CD1c-positive myeloid dendritic cell (primary cell): ENCODE measurements at regions not wholly inside any gene's neighbourhood (a gene's known extent, or its start where the extent isn't known, plus 50 kb on each side); places are given as distances from the start of the nearest gene placed in this dataset.

Experiments
- DNase-seq: peaks from one replicate; pipeline ENCODE4 v3.0.0-alpha.2; 2016; ENCODE audit errors: extremely low spot score

DNA sequence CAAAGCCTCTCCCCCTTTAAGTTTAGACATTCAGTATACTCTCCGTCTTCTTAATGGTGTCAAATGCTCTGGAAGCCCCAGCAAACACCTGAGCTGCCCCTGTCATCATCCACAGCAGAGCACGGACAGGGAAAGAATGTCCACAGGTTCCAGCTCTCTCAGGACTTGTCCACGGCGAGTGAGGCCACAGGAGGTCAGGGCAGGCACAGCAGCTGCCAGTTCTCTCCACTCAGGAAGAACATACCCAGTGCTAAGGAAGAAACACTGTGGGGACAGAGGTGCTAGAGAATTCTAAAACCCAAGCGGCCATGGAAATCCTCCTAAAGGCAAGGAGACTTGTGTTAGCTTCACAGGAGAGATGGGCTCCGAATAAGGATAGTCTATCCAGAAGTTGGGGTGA lies 132.0 kb upstream of the SERP2 start:
- DNase-seq = no peak

DNA sequence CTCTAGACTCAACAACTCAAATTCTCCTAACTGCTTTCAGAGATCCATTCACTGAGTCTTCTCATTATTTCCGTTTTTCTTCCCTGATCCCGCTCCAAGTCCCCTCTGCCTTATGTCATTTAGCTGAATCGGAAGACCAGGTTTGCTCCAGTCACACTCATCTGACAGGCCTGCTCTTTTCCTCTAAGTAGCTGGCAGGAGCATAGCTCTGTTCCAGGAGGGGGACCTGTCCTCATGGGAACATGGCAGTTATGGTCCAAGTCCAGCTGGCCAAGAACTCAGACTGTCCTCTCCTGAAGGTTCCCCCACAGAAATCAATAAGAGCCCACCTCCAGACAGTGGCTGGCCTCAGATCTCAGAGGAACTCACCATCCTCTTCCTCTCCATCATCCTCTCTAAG lies 130.9 kb upstream of the SERP2 start:
- DNase-seq = no peak

DNA sequence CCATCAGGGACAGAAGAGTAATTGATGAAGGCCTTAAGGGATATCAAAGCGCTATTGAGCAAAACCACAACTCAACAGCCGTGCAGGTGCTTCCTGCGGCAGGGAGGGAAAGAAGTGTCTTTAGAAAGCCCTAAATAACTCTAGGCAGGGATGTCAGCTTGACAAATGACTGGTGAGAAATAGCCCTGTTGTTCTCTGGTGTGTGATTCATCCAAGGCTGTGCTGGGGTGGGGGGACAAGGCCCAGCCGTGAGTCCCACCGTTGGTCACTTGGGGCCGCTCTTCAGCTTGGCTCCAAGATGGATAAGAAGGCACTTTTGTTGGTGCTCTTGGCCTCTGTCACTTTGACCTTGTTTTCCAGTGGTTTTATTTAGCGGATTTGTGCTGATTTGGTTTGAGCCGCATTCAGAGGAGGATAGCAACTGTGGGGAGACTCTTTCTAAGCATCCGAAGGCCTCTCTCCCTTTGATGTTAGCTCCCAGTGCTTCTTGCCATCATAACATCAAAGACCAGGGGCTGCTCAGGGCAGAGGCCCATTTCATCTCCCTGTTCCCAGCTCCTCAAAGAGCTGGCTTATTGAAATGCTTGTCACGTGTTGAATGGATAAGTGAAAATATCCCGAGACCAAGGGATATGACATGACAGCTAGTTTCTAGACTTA lies 130.3 kb upstream of the SERP2 start:
- no peak for DNase-seq

DNA sequence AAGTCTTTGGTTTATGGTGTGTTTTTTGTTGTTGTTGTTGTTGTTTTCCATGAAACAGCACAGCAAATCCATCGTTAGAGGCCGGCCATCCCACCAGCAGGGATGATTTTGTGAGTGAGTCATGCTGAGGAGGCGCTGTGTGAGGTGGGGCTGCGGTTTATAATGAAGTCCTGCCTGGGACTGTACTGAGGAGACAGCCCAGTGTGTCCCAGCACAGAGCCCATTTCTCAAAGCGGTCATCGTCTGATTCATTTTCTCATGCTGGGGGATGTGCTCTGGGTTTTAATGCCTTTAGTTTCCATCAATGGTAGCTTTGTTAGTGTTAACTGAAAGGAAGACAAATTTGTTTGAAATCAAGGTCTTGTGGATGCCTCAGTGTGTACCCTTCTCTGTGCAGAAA lies 129.3 kb upstream of the SERP2 start:
- DNase-seq = no peak

DNA sequence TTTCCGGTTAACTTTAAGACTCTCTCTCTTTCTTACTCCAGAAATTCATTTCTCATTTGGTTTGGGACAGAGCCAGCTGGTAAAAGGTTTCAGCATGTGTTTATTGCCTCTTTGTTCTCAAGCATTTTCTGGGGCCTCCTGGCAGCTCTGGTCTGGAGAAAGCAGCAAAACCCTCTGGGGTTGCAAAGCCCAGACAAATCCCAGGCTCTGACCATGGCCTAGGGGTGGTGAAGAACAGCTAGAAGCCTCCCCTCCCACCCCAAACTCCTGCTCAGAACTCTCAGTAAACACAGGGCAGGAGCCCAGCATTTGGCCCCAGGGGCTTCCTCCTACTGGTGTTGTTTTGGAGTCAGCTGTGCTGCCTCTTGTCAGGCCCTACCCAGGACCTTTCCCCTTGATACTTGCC lies 124.2 kb upstream of the SERP2 start:
- no peak for DNase-seq

DNA sequence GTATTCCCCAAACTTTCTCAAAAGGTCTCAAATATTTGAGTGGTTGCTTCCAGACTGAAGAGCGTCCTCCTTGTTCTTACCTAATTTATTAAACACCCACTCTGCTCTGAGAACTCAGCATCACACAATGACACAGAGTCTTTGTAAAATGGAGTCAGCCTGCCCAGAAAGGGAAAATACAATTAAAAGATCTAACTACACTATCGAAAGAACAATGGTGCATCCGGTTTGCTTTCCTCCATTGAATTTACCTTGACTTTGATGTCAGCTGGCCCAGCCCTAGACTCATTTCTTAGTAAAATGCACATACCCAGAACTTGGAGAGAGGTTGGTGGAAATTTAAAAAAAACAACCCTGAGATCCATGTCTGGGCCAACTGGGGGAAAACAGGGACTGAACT lies 120.7 kb upstream of the SERP2 start:
- DNase-seq = no peak

DNA sequence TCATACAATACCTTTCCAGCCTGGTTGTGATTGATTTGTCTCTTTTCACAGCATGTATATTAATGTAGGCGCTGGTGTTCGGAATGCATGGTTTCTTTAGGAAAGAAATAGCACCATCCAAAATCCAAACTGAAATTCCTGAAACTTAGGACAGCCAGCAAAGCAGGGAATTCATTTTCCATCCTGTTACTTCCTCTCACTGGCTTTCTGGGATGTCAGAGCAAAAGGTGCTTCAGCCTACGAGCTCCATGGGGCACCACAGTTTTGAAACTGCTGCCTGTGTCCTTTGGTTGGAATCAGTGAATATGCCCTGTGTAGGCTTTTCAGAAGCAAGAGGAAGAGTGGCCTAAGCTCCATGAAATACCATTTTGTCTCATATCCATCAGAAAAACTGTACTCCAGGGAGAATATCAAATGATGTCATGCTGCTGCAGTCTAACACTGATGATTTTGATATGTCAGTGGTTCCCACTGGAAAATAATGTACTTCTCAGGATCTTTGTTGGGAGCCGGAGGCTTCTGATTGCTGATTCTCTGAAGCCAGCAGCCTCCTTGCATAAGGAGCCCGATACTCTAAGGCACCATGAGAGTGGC lies 117.8 kb upstream of the SERP2 start:
- DNase-seq = no peak

DNA sequence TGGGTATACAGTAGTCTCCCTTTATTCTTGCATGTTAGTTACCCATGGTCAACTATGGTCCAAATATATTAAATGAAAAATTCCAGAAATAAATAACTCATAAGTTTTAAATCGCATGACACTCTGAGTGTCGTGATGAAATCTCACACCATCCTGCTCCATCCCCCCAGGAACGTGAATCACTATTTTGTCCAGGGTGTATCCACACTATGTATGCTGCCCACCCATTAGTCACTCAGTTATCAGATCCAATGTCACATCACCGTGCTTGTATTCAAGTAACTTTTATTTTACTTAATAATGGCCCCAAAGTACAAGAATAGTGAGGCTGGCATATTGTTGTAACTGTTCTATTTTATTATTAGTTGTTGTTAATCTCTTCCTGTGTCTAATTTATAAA lies 115.8 kb upstream of the SERP2 start:
- DNase-seq = no peak

DNA sequence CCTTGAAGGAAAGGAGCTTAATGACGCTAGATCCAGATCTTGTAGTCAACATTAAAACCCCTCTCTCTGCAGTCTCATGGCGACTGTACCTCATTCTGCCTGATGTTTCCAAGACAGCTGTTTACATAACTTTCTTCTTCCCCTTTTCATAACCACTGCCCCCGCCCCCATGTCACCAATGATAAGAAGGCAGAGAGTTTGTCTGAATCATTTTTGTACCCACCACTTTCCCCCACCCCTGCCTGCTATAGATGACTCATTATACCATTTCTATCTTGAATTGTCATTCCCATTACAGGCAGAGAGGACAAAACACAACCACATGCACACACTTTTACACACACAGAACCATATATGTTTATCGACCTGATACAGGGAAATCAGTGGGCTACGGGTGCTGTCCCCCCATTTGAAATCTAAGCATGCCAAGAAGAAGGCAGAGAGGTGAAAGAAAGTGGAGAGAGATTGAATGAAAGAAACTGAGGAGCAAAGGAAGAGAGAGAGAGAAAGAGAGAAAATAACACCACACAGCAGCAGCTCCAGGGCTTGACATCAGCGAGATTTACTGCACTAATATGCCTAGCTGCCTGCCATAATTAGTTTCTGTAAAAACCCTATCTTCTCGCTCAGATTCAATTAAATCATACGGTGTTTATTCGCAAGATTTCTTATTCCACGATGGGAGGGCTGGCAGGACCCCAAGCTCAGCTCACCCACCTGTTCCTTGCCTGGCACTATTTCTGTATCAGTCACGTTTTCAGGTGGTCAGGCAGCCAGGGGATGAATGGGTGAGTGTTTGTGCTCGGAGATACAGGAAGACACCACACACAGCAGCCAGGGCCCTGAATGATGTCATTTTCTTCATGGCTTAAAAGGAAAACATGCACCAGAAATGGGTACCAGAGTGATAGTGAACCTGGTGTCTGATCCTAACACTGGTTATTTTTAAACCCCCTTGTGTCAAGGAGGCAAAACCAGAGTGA lies 114.3 kb upstream of the SERP2 start:
- DNase-seq = peak; percentile 94

DNA sequence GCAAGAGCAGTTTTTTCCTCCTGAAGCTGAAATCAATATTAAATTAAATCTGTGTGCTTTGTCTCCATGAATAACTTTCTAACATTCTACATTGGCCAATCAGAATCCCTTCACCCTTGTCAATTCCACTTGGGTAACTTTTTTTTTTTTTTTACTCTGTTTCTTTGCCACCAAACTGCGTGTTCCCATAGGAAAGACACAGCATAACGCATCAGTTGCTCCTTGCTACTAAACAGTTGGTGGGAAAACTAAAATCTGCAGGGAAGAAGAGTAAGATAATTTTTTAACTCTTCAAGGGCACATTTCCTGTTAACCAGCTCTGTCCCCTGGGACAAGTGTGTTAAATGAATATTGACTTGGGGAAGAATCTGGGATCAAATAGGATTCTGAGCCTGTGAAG lies 113.3 kb upstream of the SERP2 start:
- DNase-seq = no peak

DNA sequence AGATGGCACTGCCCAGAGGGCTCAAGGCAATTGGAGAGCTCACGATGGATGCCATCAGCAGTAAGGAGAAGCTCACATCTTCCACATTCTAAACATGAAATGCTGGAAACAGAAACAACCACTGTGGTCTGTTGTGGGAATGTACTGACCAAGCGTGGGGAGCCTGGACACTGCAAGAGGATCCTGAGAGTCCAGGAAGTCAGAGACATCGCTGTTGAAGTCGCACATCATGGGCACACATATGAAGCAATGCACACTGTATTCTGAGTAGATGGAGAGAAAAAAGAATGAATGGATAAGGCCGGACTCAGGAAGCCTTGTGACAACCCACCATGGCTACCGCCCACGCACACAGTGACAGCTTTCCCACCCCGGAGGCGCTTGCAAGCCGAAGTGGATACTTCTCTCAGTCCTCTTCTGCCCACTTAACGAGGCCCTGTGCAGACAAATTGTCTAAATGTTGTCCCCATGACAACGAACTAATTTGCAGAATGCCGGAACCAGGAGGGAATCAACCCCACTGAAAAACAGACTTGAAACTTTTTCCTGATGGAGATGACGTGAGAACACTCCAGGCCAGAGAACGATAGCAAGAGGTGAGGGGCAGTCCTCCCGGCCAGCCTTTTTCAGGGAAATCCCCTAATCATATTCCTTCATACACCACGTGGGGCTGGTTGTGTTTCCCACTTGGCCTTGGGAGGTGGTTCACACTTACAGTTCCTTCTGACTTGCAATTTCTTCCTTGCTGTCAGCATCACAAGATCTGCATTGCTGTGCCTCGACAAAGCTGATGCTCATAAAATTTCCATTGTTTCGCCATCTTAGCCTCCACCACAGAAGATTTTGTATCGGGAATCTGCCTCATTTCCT lies 109.6 kb upstream of the SERP2 start:
- DNase-seq = peak; percentile 54

DNA sequence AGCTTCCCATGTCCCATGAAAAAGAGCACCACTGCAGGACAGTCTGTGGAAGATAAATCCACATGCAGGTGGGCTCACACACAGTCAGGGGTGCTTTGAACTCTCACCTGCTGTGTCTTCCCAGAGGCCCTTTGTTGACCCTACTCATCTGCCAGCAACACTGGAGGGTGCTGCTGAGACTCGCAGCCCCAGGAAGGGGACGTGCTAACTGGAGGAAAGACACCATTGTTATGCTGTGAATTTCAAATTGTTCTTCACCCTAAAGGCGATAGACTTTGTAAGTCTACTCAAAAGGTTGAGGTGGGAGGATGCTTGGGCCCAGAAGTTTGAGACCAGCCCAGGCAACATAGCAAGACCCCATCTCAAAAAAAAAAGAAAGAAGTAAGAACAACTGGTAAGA lies 107.3 kb upstream of the SERP2 start:
- DNase-seq = no peak

DNA sequence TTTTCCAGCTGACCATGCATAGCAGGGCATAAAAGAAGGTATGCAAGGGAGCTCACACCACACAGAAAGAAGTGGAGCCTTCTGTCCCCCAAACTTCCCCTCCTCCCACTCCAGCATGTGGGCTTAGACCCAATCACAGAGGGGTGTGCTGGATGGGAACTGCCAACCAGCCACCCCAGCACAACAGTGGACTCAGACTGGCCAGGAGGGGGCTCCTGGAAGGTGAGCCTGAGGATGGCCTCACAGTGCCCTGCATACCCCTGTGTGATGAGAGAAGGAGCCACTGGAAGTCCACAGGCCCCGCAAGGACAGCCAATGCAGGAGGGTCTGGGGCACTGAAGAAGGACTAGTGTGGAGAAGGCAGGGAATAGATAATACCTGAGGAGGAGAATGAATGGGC lies 106.9 kb upstream of the SERP2 start:
- no peak for DNase-seq

DNA sequence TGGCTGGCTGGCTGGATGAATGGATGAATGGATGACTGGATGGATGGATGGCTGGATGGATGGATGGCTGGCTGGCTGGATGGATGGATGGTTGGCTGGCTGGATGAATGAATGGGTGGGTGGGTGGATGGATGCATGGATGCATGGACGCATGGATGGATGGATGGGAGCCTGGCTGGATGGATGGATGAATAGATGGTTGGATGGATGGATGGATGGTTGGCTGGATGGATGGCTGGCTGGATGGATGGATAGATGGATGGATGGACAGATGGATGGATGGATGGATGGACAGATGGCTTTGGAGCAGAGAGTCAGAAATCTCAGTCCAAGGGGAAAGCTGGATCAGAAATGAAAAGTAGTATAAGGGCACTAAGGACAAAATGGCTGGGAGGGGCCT lies 106.4 kb upstream of the SERP2 start:
- DNase-seq = no peak

DNA sequence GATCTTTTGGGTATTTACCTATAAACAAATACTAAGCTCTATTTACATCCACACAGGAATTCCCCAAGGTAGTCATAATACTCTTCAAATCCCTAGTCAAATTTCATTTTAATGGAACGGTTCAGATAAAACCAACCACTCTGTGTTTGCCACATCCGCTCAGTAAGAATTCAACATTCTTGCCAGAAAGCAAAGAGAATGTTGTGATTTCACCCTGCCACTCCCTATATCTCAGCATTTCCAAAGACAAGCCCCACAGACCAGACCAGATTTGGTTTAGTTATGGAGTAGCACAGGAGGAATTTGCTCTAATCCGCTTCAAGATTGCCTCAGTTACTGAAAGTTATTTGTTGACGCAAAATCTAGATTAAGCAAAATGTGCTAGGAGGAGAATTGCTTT lies 105.6 kb upstream of the SERP2 start:
- no peak for DNase-seq

DNA sequence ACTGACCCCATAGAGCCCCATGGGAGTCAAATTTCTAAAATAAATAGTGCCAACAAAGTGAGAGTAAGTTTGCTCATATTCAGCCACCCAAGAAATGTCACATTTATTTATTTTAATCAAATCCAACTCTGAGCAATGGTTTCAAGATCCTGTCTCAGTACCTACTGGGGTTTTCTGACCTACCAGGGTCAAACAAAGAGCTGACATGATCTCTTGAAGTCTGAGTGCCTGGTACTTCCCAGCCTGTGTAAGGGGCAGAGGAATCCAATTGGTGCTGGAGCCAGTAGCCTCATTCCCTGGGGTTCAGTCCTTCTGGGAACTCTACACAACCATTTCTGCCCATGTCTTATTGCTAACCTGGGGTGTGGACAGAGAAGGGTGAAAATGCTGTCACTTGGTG lies 104.6 kb upstream of the SERP2 start:
- no peak for DNase-seq

DNA sequence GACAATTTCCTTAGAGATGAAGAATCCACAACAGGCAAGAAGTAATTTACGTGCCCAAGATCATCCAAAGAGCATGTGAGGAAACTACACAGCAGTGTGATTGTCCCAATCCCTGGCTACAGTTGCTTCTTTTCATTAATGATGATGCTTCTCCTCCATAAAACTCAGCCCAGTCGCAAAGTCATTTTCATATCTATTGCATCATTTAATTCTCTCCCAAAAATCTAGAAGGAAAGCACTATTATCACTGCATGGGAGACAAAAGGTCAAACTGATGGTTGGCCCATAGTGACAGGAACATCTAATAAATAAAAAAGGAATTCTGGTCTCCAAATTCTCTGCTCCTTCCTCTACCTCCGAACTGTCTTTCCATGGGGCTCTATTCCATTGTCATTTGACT lies 103.5 kb upstream of the SERP2 start:
- DNase-seq = no peak

DNA sequence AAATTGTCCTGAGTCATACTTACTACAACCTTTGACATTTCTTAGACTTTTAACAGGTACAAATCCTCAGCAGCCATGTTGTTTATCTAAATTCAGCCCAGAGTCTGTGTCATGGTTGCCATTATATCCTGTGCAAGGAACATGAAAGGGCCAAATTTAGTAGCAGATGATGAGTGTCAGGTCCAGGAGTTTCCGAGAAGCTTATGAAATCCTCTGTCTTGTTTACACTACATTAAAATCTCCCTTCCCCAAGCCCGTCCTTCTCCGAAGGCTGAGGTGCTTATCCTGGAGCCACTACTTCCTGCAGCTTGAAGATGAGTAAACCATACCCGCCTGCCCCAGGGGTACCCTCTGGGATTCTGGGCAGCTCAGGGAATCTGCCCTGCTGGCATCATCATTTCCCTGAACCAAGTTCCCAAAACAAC lies 102.6 kb upstream of the SERP2 start:
- DNase-seq = no peak

DNA sequence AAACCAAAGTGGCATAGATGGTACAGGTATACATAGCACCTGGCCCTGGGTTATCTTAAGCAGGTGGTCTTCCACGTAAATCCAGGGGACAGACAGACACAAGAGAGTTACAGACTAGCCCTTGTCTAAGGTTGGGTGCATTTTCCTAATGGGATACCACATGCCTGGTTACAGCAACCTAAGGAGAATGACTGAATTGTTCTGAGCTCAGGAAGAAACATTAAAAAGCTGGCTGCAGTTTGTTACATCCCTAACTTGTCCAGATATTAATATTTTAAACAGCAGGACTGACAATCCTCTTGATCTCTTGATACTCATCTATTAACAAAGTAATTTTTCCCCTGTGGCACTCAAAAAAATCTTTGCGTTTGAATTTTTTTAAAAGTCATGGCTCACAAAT lies 102.2 kb upstream of the SERP2 start:
- no peak for DNase-seq

DNA sequence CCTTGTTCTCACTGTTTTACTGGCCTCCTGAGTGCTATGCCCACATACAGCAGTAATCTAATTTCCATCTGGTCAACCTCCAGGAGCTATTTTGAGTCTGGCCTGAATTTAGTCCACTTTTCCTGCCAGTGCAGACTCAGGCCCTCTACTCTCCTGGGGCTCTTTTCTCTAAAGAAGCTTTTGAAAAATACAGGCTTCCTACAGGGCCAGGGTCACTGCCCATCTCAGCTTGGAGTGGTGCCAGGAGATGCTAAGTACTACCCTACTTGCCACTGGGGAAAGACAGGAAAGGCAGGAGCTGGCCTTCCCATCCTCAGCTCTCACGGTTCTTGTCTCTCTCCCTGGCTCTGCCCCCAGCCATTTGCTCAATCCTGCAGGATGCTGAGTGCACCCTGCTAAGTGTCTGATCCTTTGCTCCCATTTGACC lies 101.7 kb upstream of the SERP2 start:
- DNase-seq = no peak

DNA sequence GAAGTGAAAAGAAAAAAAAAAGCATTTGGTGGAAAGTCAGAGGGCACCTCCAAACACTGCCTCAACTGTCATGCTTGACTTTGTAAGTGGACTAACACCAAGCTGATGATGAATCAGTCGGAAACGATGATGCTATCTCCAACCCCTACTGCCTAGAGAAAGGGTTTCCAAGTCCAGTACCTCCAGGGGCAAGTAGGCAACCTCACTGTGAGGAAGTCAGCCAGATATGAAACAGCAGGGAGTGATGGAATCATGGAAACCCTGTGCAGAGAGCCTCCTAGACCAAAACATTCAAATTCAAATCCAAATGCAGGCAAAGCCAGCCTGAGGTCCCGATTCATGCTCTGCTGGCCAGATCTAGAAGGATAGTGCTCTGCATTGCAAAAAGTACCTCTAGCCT lies 100.9 kb upstream of the SERP2 start:
- no peak for DNase-seq

DNA sequence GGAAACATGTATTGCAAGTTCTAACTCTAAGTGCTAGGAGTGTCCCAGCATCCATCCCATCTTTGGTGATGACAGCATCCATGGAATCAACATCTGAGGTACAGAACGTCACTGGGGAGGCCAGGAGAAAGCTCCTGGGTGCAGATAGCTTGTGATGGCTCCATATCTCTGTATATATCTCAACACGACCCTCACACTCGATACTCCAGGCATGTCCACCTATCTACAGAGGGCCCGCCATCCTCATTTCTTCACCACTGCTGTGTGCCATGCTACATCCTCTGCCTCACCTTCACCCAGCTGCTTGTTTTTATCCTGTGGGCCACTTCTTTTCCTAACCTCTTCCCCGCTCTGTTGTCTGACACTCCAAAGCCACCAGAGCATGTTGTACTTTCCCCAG lies 100.4 kb upstream of the SERP2 start:
- DNase-seq = no peak
